ENCODE measurements at regions not wholly inside any gene's neighbourhood (a gene's known extent, or its start where the extent isn't known, plus 50 kb on each side); places are given as distances from the start of the nearest gene placed in this dataset.

GRCh38 chr15:72915843-72916242, 132.3 kb upstream of the ADPGK start:
- no TSS peak for BruUV-seq (replicated peaks)
- H3K27me3 ChIP-seq (replicated peaks; ENCODE audit: insufficient read depth, low read depth, low read length, poor library complexity), result peaks cover 11% of the 10 kb centered on the region
- TF ChIP-seq EZH2 (IDR thresholded peaks at IDR 0.05; ENCODE audit: borderline replicate concordance, low read depth, low read length, poor library complexity, severe bottlenecking), result no peak
- TF ChIP-seq CTCF (conservative IDR thresholded peaks at IDR 0.05; ENCODE audit: low read depth, low read length), result no peak
- intact Hi-C loops (cut with micrococcal nuclease; ENCODE audit: unreplicated experiment), result no loop called here
- no peak overlapping the region for H3K4me3 ChIP-seq (ENCODE audit: low read depth, low read length, poor library complexity, severe bottlenecking)
- H3K27ac ChIP-seq (ENCODE audit: low read depth, low read length, poor library complexity, severe bottlenecking), result no peak overlapping the region
- POLR2A ChIA-PET (ENCODE audit: low non-redundant PET), result no interaction called here
- DNase-seq (ENCODE audit: low spot score), result no peak
- no peaks in the 10 kb centered on the region for H3K4me1 ChIP-seq (ENCODE audit: insufficient read depth, low read length, poor library complexity, severe bottlenecking)
- no peaks in the 10 kb centered on the region for H3K36me3 ChIP-seq (ENCODE audit: insufficient read depth, low read length, poor library complexity, severe bottlenecking)
- H3K9me3 ChIP-seq (ENCODE audit: low read depth, low read length, poor library complexity, severe bottlenecking), result no peaks in the 10 kb centered on the region
- CTCF ChIA-PET, result no interaction called here

DNA sequence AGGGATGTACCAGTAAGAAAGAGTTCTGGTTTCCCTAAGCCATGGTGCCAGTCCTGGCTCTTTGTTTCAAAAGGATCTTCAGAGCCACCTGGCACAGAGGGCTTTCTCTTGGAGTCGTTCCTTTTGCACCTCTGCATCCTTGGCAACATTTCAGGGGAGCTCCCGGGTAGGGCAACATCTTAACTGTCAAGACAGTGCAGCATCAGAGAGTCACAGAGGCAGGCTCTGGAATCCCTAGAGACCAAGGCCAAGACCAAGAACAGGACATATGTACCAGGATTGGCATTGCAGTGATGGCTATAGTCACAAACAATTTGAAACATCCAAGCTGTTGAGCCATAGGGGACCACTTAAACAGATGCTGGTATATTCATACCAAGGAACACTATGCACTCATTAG, 129.4 kb upstream of the ADPGK start:
- Histone ChIP-seq H3K4me3 (ENCODE audit: low read depth, low read length, poor library complexity, severe bottlenecking) (no peak overlapping the region), H3K9me3 (ENCODE audit: low read depth, low read length, poor library complexity, severe bottlenecking) (no peaks in the 10 kb centered on the region), H3K4me1 (ENCODE audit: insufficient read depth, low read length, poor library complexity, severe bottlenecking) (no peaks in the 10 kb centered on the region), H3K36me3 (ENCODE audit: insufficient read depth, low read length, poor library complexity, severe bottlenecking) (no peaks in the 10 kb centered on the region), H3K27ac (ENCODE audit: low read depth, low read length, poor library complexity, severe bottlenecking) (no peak overlapping the region), H3K27me3 (replicated peaks; ENCODE audit: insufficient read depth, low read depth, low read length, poor library complexity) (peaks cover 4% of the 10 kb centered on the region)
- no TSS peak for BruUV-seq (replicated peaks)
- TF ChIP-seq CTCF (conservative IDR thresholded peaks at IDR 0.05; ENCODE audit: low read depth, low read length), result no peak
- POLR2A ChIA-PET (ENCODE audit: low non-redundant PET), result no interaction called here
- CTCF ChIA-PET, result no interaction called here
- intact Hi-C loops (cut with micrococcal nuclease; ENCODE audit: unreplicated experiment), result no loop called here
- DNase-seq (ENCODE audit: low spot score), result no peak

DNA sequence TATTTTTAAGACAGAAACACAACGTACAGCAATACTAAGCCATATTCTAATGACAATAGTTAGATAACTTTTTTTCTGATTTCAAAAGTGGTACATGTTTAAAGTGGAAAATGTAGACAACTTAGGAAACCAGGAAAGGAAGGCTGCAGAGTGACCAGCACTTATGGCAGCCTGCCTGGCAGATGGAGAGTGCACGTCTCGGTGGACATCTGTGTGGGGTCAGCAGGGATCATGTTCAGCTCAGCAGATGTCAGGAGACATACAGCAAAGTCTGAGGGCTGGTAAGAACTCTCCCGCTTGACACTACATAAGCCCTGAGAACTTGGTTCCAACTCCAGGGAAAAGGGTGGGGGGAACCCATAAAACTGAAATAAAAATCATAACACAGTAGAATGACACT, 128.6 kb upstream of the ADPGK start:
- BruUV-seq (replicated peaks), result no TSS peak
- ChIA-PET POLR2A (ENCODE audit: low non-redundant PET) (no interaction called here), CTCF (no interaction called here)
- H3K36me3 ChIP-seq (ENCODE audit: insufficient read depth, low read length, poor library complexity, severe bottlenecking), result no peaks in the 10 kb centered on the region
- peaks cover 4% of the 10 kb centered on the region for H3K27me3 ChIP-seq (replicated peaks; ENCODE audit: insufficient read depth, low read depth, low read length, poor library complexity)
- no peaks in the 10 kb centered on the region for H3K9me3 ChIP-seq (ENCODE audit: low read depth, low read length, poor library complexity, severe bottlenecking)
- no peak for DNase-seq (ENCODE audit: low spot score)
- H3K4me1 ChIP-seq (ENCODE audit: insufficient read depth, low read length, poor library complexity, severe bottlenecking), result no peaks in the 10 kb centered on the region
- H3K4me3 ChIP-seq (ENCODE audit: low read depth, low read length, poor library complexity, severe bottlenecking), result no peak overlapping the region
- intact Hi-C loops (cut with micrococcal nuclease; ENCODE audit: unreplicated experiment), result no loop called here
- H3K27ac ChIP-seq (ENCODE audit: low read depth, low read length, poor library complexity, severe bottlenecking), result no peak overlapping the region
- TF ChIP-seq EZH2 (IDR thresholded peaks at IDR 0.05; ENCODE audit: borderline replicate concordance, low read depth, low read length, poor library complexity, severe bottlenecking) (no peak), CTCF (conservative IDR thresholded peaks at IDR 0.05; ENCODE audit: low read depth, low read length) (no peak)
